Calu3 (cell line): ENCODE measurements at regions not wholly inside any gene's neighbourhood (a gene's known extent, or its start where the extent isn't known, plus 50 kb on each side); places are given as distances from the start of the nearest gene placed in this dataset.

Source experiments
- BruUV-seq: library from RNA; stranded (reverse); fragments of 400-500 nt; replicated peaks from 2 replicates; lab custom pipeline; 2021; lab: Mats Ljungman, UMichigan
- CTCF ChIA-PET: fragments of 300-600 bp; sonication (Branson Sonifier 250); formaldehyde crosslinking; loops from one replicate; lab custom pipeline; 2022; ENCODE audit warnings: antibody characterized with exemption; lab: Charles Lee
- DNase-seq: peaks from one replicate; pipeline ENCODE4 v3.0.0; 2022
- H3K27ac Mint-ChIP-seq: one replicate; pipeline ENCODE4 v1.8.0; 2022; ENCODE audit warnings: mixed read lengths; ENCODE audit not compliant: unreplicated experiment
- H3K27me3 Mint-ChIP-seq: one replicate; pipeline ENCODE4 v1.8.0; 2022; ENCODE audit warnings: mixed read lengths; ENCODE audit not compliant: unreplicated experiment
- H3K36me3 Mint-ChIP-seq: one replicate; pipeline ENCODE4 v1.8.0; 2022; ENCODE audit warnings: mild to moderate bottlenecking, moderate library complexity, mixed read lengths; ENCODE audit not compliant: insufficient read depth, unreplicated experiment
- H3K4me1 Mint-ChIP-seq: one replicate; pipeline ENCODE4 v1.8.0; 2022; ENCODE audit warnings: mild to moderate bottlenecking, low read depth, mixed read lengths; ENCODE audit not compliant: unreplicated experiment
- H3K4me3 Mint-ChIP-seq: one replicate; pipeline ENCODE4 v1.8.0; 2022; ENCODE audit warnings: mild to moderate bottlenecking, low read depth, moderate library complexity, mixed read lengths; ENCODE audit not compliant: unreplicated experiment
- H3K9me3 Mint-ChIP-seq: one replicate; pipeline ENCODE4 v1.8.0; 2022; ENCODE audit warnings: low read depth, mixed read lengths; ENCODE audit not compliant: unreplicated experiment
- CTCF ChIP-seq: fragments of 200-600 bp; IDR thresholded peaks from one replicate; pipeline ENCODE4 v1.8.0; 2022; ENCODE audit warnings: antibody characterized with exemption; ENCODE audit not compliant: unreplicated experiment
- intact Hi-C: fragments of 100-400 bp; cut with micrococcal nuclease; formaldehyde crosslinking; loops from one replicate; pipeline ENCODE4 v1.10.0; 2022; ENCODE audit not compliant: unreplicated experiment

GRCh38 chr3:180322829-180323228, 279.1 kb upstream of the TTC14 start:
- intact Hi-C loops = no loop called here
- CTCF ChIA-PET = no interaction called here
- no peaks in the 10 kb centered on the region for H3K36me3 Mint-ChIP-seq
- no peak for DNase-seq
- no peaks in the 10 kb centered on the region for H3K4me1 Mint-ChIP-seq
- TF ChIP-seq CTCF = no peak
- H3K27ac Mint-ChIP-seq = no peak overlapping the region
- no peak overlapping the region for H3K4me3 Mint-ChIP-seq
- H3K9me3 Mint-ChIP-seq = peaks cover 2% of the 10 kb centered on the region
- BruUV-seq = no TSS peak
- no peaks in the 10 kb centered on the region for H3K27me3 Mint-ChIP-seq

- no peaks in the 10 kb centered on the region for H3K27me3 Mint-ChIP-seq
- intact Hi-C loops = no loop called here
- BruUV-seq = no TSS peak
- H3K4me3 Mint-ChIP-seq = no peak overlapping the region
- no peak for DNase-seq
- TF ChIP-seq CTCF = no peak
- H3K9me3 Mint-ChIP-seq = peaks cover 2% of the 10 kb centered on the region
- CTCF ChIA-PET = no interaction called here
- no peak overlapping the region for H3K27ac Mint-ChIP-seq
- H3K4me1 Mint-ChIP-seq = no peaks in the 10 kb centered on the region
- H3K36me3 Mint-ChIP-seq = no peaks in the 10 kb centered on the region
Observed at GRCh38 chr3:180324791-180325190, 277.2 kb upstream of the TTC14 start.

- CTCF ChIA-PET = interaction anchor here (0.6 kb wide), 1 partner anchor 1566 kb away, joined by 9 read pairs; no protein-coding TSS in a partner anchor
- BruUV-seq = no TSS peak
- DNase-seq = no peak
- intact Hi-C loops = no loop called here
- Mint-ChIP-seq H3K27ac (no peak overlapping the region), H3K36me3 (no peaks in the 10 kb centered on the region), H3K4me1 (no peaks in the 10 kb centered on the region), H3K4me3 (no peak overlapping the region), H3K9me3 (peaks cover 2% of the 10 kb centered on the region), H3K27me3 (no peaks in the 10 kb centered on the region)
- no peak for TF ChIP-seq CTCF
Observed at GRCh38 chr3:180325533-180325932, 276.4 kb upstream of the TTC14 start.

- Mint-ChIP-seq H3K9me3 (peaks cover 2% of the 10 kb centered on the region), H3K4me3 (no peak overlapping the region), H3K27me3 (no peaks in the 10 kb centered on the region), H3K36me3 (no peaks in the 10 kb centered on the region), H3K4me1 (no peaks in the 10 kb centered on the region), H3K27ac (no peak overlapping the region)
- CTCF ChIA-PET = interaction anchor here (0.6 kb wide), 1 partner anchor 1566 kb away, joined by 9 read pairs; no protein-coding TSS in a partner anchor
- no TSS peak for BruUV-seq
- no peak for TF ChIP-seq CTCF
- DNase-seq = no peak
- intact Hi-C loops = no loop called here
Observed at GRCh38 chr3:180325958-180326357, 276.0 kb upstream of the TTC14 start.
